ENCODE measurements at regions not wholly inside any gene's neighbourhood (a gene's known extent, or its start where the extent isn't known, plus 50 kb on each side); places are given as distances from the start of the nearest gene placed in this dataset.

- TF ChIP-seq CTCF (IDR thresholded peaks at IDR 0.05; ENCODE audit: insufficient read depth, low read length, poor library complexity, severe bottlenecking) = no peak
- no peak for TF ChIP-seq EZH2phosphoT487 (conservative IDR thresholded peaks at IDR 0.05; ENCODE audit: low read length)
These were observed 78.0 kb upstream of the HPCAL1 start for GRCh38 chr2:10224734-10225133.

Measured in SU-DHL-6 (cell line).